ENCODE measurements at regions not wholly inside any gene's neighbourhood (a gene's known extent, or its start where the extent isn't known, plus 50 kb on each side); places are given as distances from the start of the nearest gene placed in this dataset.
A peak's percentile ranks its signal among the peaks of the same experiment; 100 is the strongest.

DNA sequence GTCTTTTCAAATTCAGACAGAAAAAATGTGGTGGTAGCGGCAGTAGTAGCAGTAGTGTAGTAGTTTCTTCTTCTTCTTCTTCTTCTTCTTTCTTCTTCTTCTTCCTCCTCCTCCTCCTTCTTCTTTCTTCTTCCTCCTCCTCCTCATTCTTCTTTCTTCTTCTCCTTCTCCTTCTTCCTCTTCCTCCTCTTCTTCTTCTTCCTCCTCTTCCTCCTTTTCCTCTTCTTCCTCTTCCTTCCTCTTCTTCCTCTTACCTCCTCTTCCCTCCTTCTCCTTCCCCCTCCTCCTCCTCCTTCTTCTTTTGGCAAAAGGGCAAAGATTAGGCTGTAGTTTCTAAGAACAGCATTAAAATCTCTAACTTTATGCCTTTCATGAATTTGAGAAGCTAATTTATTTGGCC is 59.6 kb upstream of the INSM2 start:
- H2AFZ ChIP-seq = no peak overlapping the region
- H3K9ac ChIP-seq = no peak overlapping the region
- no peaks in the 10 kb centered on the region for H3K36me3 ChIP-seq (ENCODE audit: control insufficient read depth, insufficient read depth, low read length)
- H3K27ac ChIP-seq = no peak overlapping the region
- no peak overlapping the region for H3K4me2 ChIP-seq (ENCODE audit: low read length)
- no peak overlapping the region for H3K4me3 ChIP-seq (ENCODE audit: low read depth, low read length)
- no peaks in the 10 kb centered on the region for H3K4me1 ChIP-seq
- TF ChIP-seq CTCF (IDR thresholded peaks at IDR 0.05) = no peak
- H3K27me3 ChIP-seq (ENCODE audit: control insufficient read depth, insufficient read depth, low read length) = no peaks in the 10 kb centered on the region
- no peaks in the 10 kb centered on the region for H3K79me2 ChIP-seq
- no peaks in the 10 kb centered on the region for H3K9me3 ChIP-seq (ENCODE audit: control insufficient read depth, low read length)

DNA sequence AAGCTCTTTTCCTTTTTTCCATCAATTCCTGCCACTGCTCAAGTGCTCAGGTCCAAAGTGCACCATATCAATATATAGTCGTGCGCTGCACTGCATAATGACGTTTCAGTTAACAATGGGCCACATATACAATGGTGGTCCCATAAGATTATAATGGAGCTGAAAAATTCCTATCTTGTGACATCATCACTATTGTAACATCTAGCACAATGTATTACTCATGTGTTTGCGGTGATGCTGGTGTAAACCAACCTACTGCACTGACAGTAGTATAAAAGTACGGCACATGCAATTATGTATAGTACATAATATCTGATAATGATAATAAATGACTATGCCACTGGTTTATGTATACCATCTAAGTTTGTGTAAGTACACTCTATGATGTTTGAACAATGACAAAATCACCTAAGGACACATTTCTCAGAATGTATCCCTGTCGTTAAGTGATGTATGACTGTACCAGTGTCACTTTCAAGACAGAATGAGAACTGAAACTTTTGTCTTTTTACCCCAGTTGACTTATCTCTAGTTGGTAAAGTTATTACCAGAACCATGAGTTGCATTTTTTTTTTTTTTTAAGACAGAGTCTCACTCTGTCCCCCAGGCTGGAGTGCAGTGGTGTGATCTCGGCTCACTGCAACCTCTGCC is 53.7 kb upstream of the INSM2 start:
- H3K36me3 ChIP-seq (ENCODE audit: control insufficient read depth, insufficient read depth, low read length) = no peaks in the 10 kb centered on the region
- H3K9me3 ChIP-seq (ENCODE audit: control insufficient read depth, low read length) = no peaks in the 10 kb centered on the region
- no peaks in the 10 kb centered on the region for H3K79me2 ChIP-seq
- no peak overlapping the region for H3K9ac ChIP-seq
- H2AFZ ChIP-seq = no peak overlapping the region
- H3K4me1 ChIP-seq = no peaks in the 10 kb centered on the region
- no peak overlapping the region for H3K27ac ChIP-seq
- H3K27me3 ChIP-seq (ENCODE audit: control insufficient read depth, insufficient read depth, low read length) = no peaks in the 10 kb centered on the region
- no peak overlapping the region for H3K4me3 ChIP-seq (ENCODE audit: low read depth, low read length)
- no peak overlapping the region for H3K4me2 ChIP-seq (ENCODE audit: low read length)
- no peak for TF ChIP-seq CTCF (IDR thresholded peaks at IDR 0.05)

GRCh38 chr14:35482994-35483515 is 50.9 kb upstream of the INSM2 start:
- Histone ChIP-seq H3K4me1 (no peaks in the 10 kb centered on the region), H3K9me3 (ENCODE audit: control insufficient read depth, low read length) (no peaks in the 10 kb centered on the region), H3K4me3 (ENCODE audit: low read depth, low read length) (no peak overlapping the region), H2AFZ (peak overlapping the region; percentile 5), H3K4me2 (ENCODE audit: low read length) (no peak overlapping the region), H3K27ac (no peak overlapping the region), H3K9ac (no peak overlapping the region), H3K36me3 (ENCODE audit: control insufficient read depth, insufficient read depth, low read length) (no peaks in the 10 kb centered on the region), H3K27me3 (ENCODE audit: control insufficient read depth, insufficient read depth, low read length) (no peaks in the 10 kb centered on the region), H3K79me2 (no peaks in the 10 kb centered on the region)
- TF ChIP-seq CTCF (IDR thresholded peaks at IDR 0.05) = no peak
